ENCODE measurements at regions not wholly inside any gene's neighbourhood (a gene's known extent, or its start where the extent isn't known, plus 50 kb on each side); places are given as distances from the start of the nearest gene placed in this dataset.

- TF ChIP-seq CTCF (IDR thresholded peaks at IDR 0.05; ENCODE audit: insufficient read depth, low read length) (no peak), GABPA (IDR thresholded peaks at IDR 0.05; ENCODE audit: low read depth) (no peak), POLR2AphosphoS5 (IDR thresholded peaks at IDR 0.05; ENCODE audit: low read depth) (no peak), REST (IDR thresholded peaks at IDR 0.05; ENCODE audit: insufficient replicate concordance, low read depth) (no peak)
Measured at GRCh38 chr18:67211646-67212045, 304.9 kb downstream of the DSEL start.
